H1 (cell line): ENCODE measurements at regions not wholly inside any gene's neighbourhood (a gene's known extent, or its start where the extent isn't known, plus 50 kb on each side); places are given as distances from the start of the nearest gene placed in this dataset.

Experiments
- E2F6 ChIP-seq: IDR thresholded peaks from 2 replicates; pipeline ENCODE4 v1.6.1; 2012; ENCODE audit warnings: inconsistent platforms
- GABPA ChIP-seq: IDR thresholded peaks from 2 replicates; pipeline ENCODE4 v1.6.1; 2011; ENCODE audit warnings: mild to moderate bottlenecking, low read length, moderate library complexity, borderline replicate concordance; ENCODE audit not compliant: insufficient read depth
- GTF2F1 ChIP-seq: IDR thresholded peaks from 2 replicates; pipeline ENCODE4 v1.6.1; 2012; ENCODE audit warnings: low read depth, low read length, improper control_type of control experiment, borderline replicate concordance
- POU5F1 ChIP-seq: IDR thresholded peaks from 2 replicates; pipeline ENCODE4 v1.6.1; 2011; ENCODE audit warnings: low read depth, mild to moderate bottlenecking, low read length, moderate library complexity
- SP2 ChIP-seq: IDR thresholded peaks from 2 replicates; pipeline ENCODE4 v1.6.1; 2012; ENCODE audit warnings: mild to moderate bottlenecking, low read length, inconsistent platforms
- TEAD4 ChIP-seq: IDR thresholded peaks from 2 replicates; pipeline ENCODE4 v1.6.1; 2012; ENCODE audit warnings: low read depth, low read length, inconsistent platforms, mixed read lengths
- YY1 ChIP-seq: IDR thresholded peaks from 2 replicates; pipeline ENCODE4 v1.6.1; 2011; ENCODE audit warnings: low read depth, mild to moderate bottlenecking, low read length

- TF ChIP-seq E2F6 (no peak), GABPA (no peak), SP2 (no peak), POU5F1 (no peak), TEAD4 (no peak), GTF2F1 (no peak), YY1 (no peak)
These were observed 219.7 kb upstream of the PPP2R2D start (continued) for GRCh38 chr10:131681122-131681521.
